Iris pigment epithelial cell (primary cell): ENCODE measurements at regions not wholly inside any gene's neighbourhood (a gene's known extent, or its start where the extent isn't known, plus 50 kb on each side); places are given as distances from the start of the nearest gene placed in this dataset.

Source experiments
- DNase-seq: peaks from one replicate; pipeline ENCODE4 v3.0.0-alpha.2; 2011; ENCODE audit warnings: low read depth

- DNase-seq: no peak
Measured at GRCh38 chr1:36607263-36607651, 124.5 kb upstream of the CSF3R start.

- DNase-seq: no peak
Measured at GRCh38 chr1:36606641-36607262, 124.0 kb upstream of the CSF3R start.

GRCh38 chr1:36605942-36606640, 123.4 kb upstream of the CSF3R start:
- no peak for DNase-seq

- no peak for DNase-seq
Measured at GRCh38 chr1:36603461-36603860, 120.7 kb upstream of the CSF3R start.

GRCh38 chr1:36602184-36602583, 119.5 kb upstream of the CSF3R start:
- no peak for DNase-seq

GRCh38 chr1:36599828-36600227, 117.1 kb upstream of the CSF3R start:
- DNase-seq: no peak

- no peak for DNase-seq
Measured at GRCh38 chr1:36597514-36597913, 114.8 kb upstream of the CSF3R start.

GRCh38 chr1:36595921-36596320, 113.2 kb upstream of the CSF3R start:
- no peak for DNase-seq

GRCh38 chr1:36595349-36595748, 112.6 kb upstream of the CSF3R start:
- DNase-seq: no peak

GRCh38 chr1:36594023-36594422, 111.3 kb upstream of the CSF3R start:
- no peak for DNase-seq

- DNase-seq: no peak
Measured at GRCh38 chr1:36591278-36591677, 108.6 kb upstream of the CSF3R start.

GRCh38 chr1:36590771-36591170, 108.1 kb upstream of the CSF3R start:
- DNase-seq: no peak

GRCh38 chr1:36590264-36590663, 107.6 kb upstream of the CSF3R start:
- DNase-seq: no peak

GRCh38 chr1:36588972-36589371, 106.3 kb upstream of the CSF3R start:
- no peak for DNase-seq

GRCh38 chr1:36585569-36586548, 103.1 kb upstream of the CSF3R start:
- DNase-seq: no peak

- DNase-seq: no peak
Measured at GRCh38 chr1:36584874-36585453, 102.3 kb upstream of the CSF3R start.

GRCh38 chr1:36583980-36584782, 101.5 kb upstream of the CSF3R start:
- DNase-seq: no peak

GRCh38 chr1:36583080-36583479, 100.4 kb upstream of the CSF3R start:
- DNase-seq: no peak

GRCh38 chr1:36582066-36582755, 99.5 kb upstream of the CSF3R start:
- DNase-seq: no peak

GRCh38 chr1:36580524-36580923, 97.8 kb upstream of the CSF3R start:
- no peak for DNase-seq

GRCh38 chr1:36579039-36579438, 96.3 kb upstream of the CSF3R start:
- no peak for DNase-seq
